DOHH2 (cell line): ENCODE measurements at regions not wholly inside any gene's neighbourhood (a gene's known extent, or its start where the extent isn't known, plus 50 kb on each side); places are given as distances from the start of the nearest gene placed in this dataset.

Source experiments
- H3F3A ChIP-seq: fragments of 200-600 bp; sonication (generic), shearing (Covaris generic); 2 replicates; pipeline ENCODE4 v1.6.0; 2016; ENCODE audit warnings: antibody characterized with exemption, mild to moderate bottlenecking; ENCODE audit not compliant: control insufficient read depth, insufficient read depth
- H3K27ac ChIP-seq: fragments of 200-600 bp; sonication (generic); 2 replicates; pipeline ENCODE4 v1.5.1; 2014; ENCODE audit warnings: low read depth, mild to moderate bottlenecking, low read length, moderate library complexity
- H3K27me3 ChIP-seq: fragments of 200-600 bp; sonication (generic); 2 replicates; pipeline ENCODE4 v1.6.1; 2014; ENCODE audit warnings: mild to moderate bottlenecking, low read length, mixed read lengths; ENCODE audit not compliant: control insufficient read depth
- H3K36me3 ChIP-seq: fragments of 200-600 bp; sonication (generic); 2 replicates; pipeline ENCODE4 v1.6.1; 2014; ENCODE audit warnings: mild to moderate bottlenecking, low read length, moderate library complexity, mixed read lengths; ENCODE audit not compliant: control insufficient read depth
- H3K4me1 ChIP-seq: fragments of 200-600 bp; sonication (generic); 2 replicates; pipeline ENCODE4 v1.6.1; 2014; ENCODE audit warnings: mild to moderate bottlenecking, low read length, mixed read lengths; ENCODE audit not compliant: control insufficient read depth
- H3K4me2 ChIP-seq: fragments of 200-600 bp; sonication (generic); 2 replicates; pipeline ENCODE4 v1.6.0; 2014; ENCODE audit warnings: mild to moderate bottlenecking, low read length, moderate library complexity
- H3K4me3 ChIP-seq: fragments of 200-600 bp; sonication (generic); 2 replicates; pipeline ENCODE4 v1.5.1; 2014; ENCODE audit warnings: mild to moderate bottlenecking, low read length, mixed read lengths
- H3K79me2 ChIP-seq: fragments of 200-600 bp; sonication (generic); 2 replicates; pipeline ENCODE4 v1.6.1; 2014; ENCODE audit warnings: mild to moderate bottlenecking, low read length, mixed read lengths; ENCODE audit not compliant: control insufficient read depth
- H3K9me2 ChIP-seq: fragments of 200-600 bp; sonication (generic); replicated peaks from 2 replicates; pipeline ENCODE4 v1.6.1; 2014; ENCODE audit warnings: mild to moderate bottlenecking, low read length, mixed read lengths; ENCODE audit not compliant: control insufficient read depth
- H3K9me3 ChIP-seq: fragments of 200-600 bp; sonication (generic); 2 replicates; pipeline ENCODE4 v1.6.1; 2014; ENCODE audit warnings: antibody characterized with exemption, low read length, mixed read lengths; ENCODE audit not compliant: control insufficient read depth, insufficient read depth
- H4K20me1 ChIP-seq: fragments of 200-600 bp; sonication (generic); 2 replicates; pipeline ENCODE4 v1.6.0; 2014; ENCODE audit warnings: low read depth, mild to moderate bottlenecking, antibody characterized with exemption, low read length, moderate library complexity; ENCODE audit not compliant: control insufficient read depth, insufficient read depth
- EZH2phosphoT487 ChIP-seq: fragments of 200-600 bp; sonication (generic); IDR thresholded peaks from 2 replicates; pipeline ENCODE4 v1.6.1; 2017; ENCODE audit warnings: borderline replicate concordance, mild to moderate bottlenecking, antibody characterized with exemption, low read length, moderate library complexity, mixed read lengths
- TF ChIP-seq, protein P1 (sequence below): fragments of 200-600 bp; sonication (generic); IDR thresholded peaks from one replicate; pipeline ENCODE4 v1.5.1; 2014; ENCODE audit warnings: antibody characterized with exemption, mild to moderate bottlenecking, low read depth, low read length; ENCODE audit not compliant: poor library complexity, severe bottlenecking

DNA sequence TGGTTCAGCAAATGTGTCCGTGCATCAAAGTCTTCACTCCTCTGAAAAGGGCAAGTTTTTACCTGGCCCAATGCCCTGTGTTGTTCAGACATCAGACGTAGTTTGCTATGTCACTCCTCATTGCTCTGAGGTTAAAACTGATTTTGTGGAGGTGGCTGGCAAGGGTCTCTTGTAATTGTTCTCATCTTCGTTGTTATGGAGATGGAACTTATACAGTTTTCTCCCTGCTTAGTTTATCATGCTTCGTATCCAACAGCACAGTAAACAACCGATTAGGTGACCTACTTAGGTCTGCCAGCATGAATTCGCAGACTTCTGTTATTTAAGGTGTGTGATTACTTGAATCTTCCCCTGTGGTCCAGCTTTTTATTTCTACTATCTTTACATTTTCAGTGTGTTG is 274.1 kb upstream of the SMIM30 start:
- no peak overlapping the region for H3K4me2 ChIP-seq
- H3K9me2 ChIP-seq, result no peaks in the 10 kb centered on the region
- TF ChIP-seq, protein P1, sequence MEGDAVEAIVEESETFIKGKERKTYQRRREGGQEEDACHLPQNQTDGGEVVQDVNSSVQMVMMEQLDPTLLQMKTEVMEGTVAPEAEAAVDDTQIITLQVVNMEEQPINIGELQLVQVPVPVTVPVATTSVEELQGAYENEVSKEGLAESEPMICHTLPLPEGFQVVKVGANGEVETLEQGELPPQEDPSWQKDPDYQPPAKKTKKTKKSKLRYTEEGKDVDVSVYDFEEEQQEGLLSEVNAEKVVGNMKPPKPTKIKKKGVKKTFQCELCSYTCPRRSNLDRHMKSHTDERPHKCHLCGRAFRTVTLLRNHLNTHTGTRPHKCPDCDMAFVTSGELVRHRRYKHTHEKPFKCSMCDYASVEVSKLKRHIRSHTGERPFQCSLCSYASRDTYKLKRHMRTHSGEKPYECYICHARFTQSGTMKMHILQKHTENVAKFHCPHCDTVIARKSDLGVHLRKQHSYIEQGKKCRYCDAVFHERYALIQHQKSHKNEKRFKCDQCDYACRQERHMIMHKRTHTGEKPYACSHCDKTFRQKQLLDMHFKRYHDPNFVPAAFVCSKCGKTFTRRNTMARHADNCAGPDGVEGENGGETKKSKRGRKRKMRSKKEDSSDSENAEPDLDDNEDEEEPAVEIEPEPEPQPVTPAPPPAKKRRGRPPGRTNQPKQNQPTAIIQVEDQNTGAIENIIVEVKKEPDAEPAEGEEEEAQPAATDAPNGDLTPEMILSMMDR, result no peak
- TF ChIP-seq EZH2phosphoT487, result no peak
- no peak overlapping the region for H3K27ac ChIP-seq
- H4K20me1 ChIP-seq, result no peaks in the 10 kb centered on the region
- H3K4me1 ChIP-seq, result no peaks in the 10 kb centered on the region
- H3F3A ChIP-seq, result no peaks in the 10 kb centered on the region
- H3K9me3 ChIP-seq, result no peaks in the 10 kb centered on the region
- H3K27me3 ChIP-seq, result no peaks in the 10 kb centered on the region
- H3K4me3 ChIP-seq, result no peak overlapping the region
- no peaks in the 10 kb centered on the region for H3K36me3 ChIP-seq
- H3K79me2 ChIP-seq, result no peaks in the 10 kb centered on the region

DNA sequence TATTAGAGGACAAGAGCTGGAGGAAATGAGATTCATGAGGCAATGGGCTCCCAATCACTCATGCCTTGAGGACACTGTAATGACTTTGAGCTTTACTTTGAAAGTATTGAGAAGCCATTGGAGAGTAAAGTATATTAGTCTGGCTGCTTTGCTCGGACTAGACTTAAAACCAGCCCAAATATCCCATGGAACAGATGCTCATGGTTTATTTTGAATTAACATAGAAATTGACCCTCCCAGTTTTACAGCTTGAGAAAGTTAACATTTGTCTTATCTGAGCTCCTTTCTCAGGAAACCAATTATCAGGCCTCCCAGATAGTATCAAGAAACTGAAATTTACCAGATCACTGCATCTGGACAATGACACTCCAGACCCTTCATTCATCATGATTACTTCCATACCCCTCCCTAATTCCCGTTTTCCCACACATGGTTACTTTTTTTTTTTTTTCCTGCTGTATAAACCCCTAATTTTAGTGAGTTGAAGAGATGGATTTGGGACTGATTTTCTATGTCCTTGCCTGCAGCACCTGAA is 270.8 kb upstream of the SMIM30 start:
- Histone ChIP-seq H3K9me2 (no peaks in the 10 kb centered on the region), H3K36me3 (no peaks in the 10 kb centered on the region), H3K79me2 (no peaks in the 10 kb centered on the region), H3F3A (no peaks in the 10 kb centered on the region), H3K4me1 (no peaks in the 10 kb centered on the region), H4K20me1 (no peaks in the 10 kb centered on the region), H3K27ac (no peak overlapping the region), H3K4me2 (no peak overlapping the region), H3K27me3 (no peaks in the 10 kb centered on the region), H3K4me3 (no peak overlapping the region), H3K9me3 (no peaks in the 10 kb centered on the region)
- TF ChIP-seq EZH2phosphoT487, result no peak
- TF ChIP-seq, protein P1, result no peak

DNA sequence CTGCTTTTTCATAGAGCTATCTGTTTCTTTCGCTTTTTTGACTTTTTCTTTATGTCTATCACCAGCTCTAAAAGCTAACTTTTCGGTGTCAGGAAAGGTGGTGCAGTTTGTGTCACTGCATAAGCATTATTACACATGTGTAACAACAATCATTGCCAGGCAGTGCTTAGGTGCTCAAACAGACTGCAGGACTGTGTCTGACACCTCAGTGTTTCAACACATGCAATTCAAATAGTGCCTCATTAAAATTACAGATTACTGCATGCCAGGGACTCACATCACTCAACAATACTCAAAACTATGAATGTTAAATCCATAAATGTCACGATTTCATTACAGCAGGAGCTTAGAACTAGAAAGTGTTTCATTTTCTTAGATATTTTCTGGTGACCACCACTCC is 265.3 kb upstream of the SMIM30 start:
- H3K4me2 ChIP-seq, result no peak overlapping the region
- no peaks in the 10 kb centered on the region for H3K9me3 ChIP-seq
- no peaks in the 10 kb centered on the region for H3K36me3 ChIP-seq
- H3K4me3 ChIP-seq, result no peak overlapping the region
- H3K79me2 ChIP-seq, result no peaks in the 10 kb centered on the region
- H3K4me1 ChIP-seq, result no peaks in the 10 kb centered on the region
- H3K27me3 ChIP-seq, result no peaks in the 10 kb centered on the region
- TF ChIP-seq, protein P1, result no peak
- no peak for TF ChIP-seq EZH2phosphoT487
- H4K20me1 ChIP-seq, result no peaks in the 10 kb centered on the region
- H3K9me2 ChIP-seq, result no peaks in the 10 kb centered on the region
- H3F3A ChIP-seq, result no peaks in the 10 kb centered on the region
- no peak overlapping the region for H3K27ac ChIP-seq
